CD8-positive, alpha-beta memory T cell (primary cell): ENCODE measurements at regions not wholly inside any gene's neighbourhood (a gene's known extent, or its start where the extent isn't known, plus 50 kb on each side); places are given as distances from the start of the nearest gene placed in this dataset.
"Not testable (repeated sequence)": the region's sequence is repeated elsewhere in the genome, so short reads cannot be mapped to it uniquely, and the experiment has no call there.

Source experiments
- CTCF ChIA-PET: fragments of 350-600 bp; sonication (Branson Sonifier 250); formaldehyde crosslinking; loops from one replicate; lab custom pipeline; 2021; ENCODE audit warnings: antibody characterized with exemption; lab: Charles Lee
- POLR2A ChIA-PET: fragments of 350-600 bp; sonication (Branson Sonifier 250); formaldehyde crosslinking; loops from one replicate; lab custom pipeline; 2021; ENCODE audit warnings: antibody characterized with exemption; lab: Charles Lee
- DNase-seq, 5 donors: peaks; one replicate each; pipeline versions ENCODE4 v3.0.0 to v3.0.0-alpha.2; 2020 to 2022; ENCODE audit warnings: mixed read lengths in 1 of 5
- H3K27ac ChIP-seq: one replicate; pipeline ENCODE4 v1.7.0; 2013; ENCODE audit warnings: low read depth, mild to moderate bottlenecking, low read length, moderate library complexity
- H3K27me3 ChIP-seq: 2 replicates; pipeline ENCODE4 v1.7.0; 2013; ENCODE audit warnings: low read length, mild to moderate bottlenecking; ENCODE audit not compliant: insufficient read depth, poor library complexity, severe bottlenecking
- H3K36me3 ChIP-seq: 2 replicates; pipeline ENCODE4 v1.7.0; 2013; ENCODE audit warnings: mild to moderate bottlenecking, low read length, moderate library complexity; ENCODE audit not compliant: insufficient read depth
- H3K4me1 ChIP-seq: 2 replicates; pipeline ENCODE4 v1.7.0; 2013; ENCODE audit warnings: mild to moderate bottlenecking, low read length, moderate library complexity; ENCODE audit not compliant: insufficient read depth
- H3K4me3 ChIP-seq: 2 replicates; pipeline ENCODE4 v1.7.0; 2013; ENCODE audit warnings: mild to moderate bottlenecking, low read length
- H3K9me3 ChIP-seq: 2 replicates; pipeline ENCODE4 v1.7.0; 2013; ENCODE audit warnings: mild to moderate bottlenecking, low read length
- H3K27ac Mint-ChIP-seq, 8 donors: one replicate each; pipeline ENCODE4 v1.8.0; 2020 to 2021; ENCODE audit warnings: mixed read lengths in 8 of 8, mild to moderate bottlenecking in 6 of 8, inconsistent platforms in 3 of 8, moderate library complexity in 3 of 8
- H3K27me3 Mint-ChIP-seq, 2 donors: one replicate each; pipeline ENCODE4 v1.8.0; 2020 to 2021; ENCODE audit warnings: mixed read lengths in 2 of 2, mild to moderate bottlenecking in 1 of 2, moderate library complexity in 1 of 2
- H3K36me3 Mint-ChIP-seq, 3 donors: one replicate each; pipeline ENCODE4 v1.8.0; 2020 to 2021; ENCODE audit warnings: mixed read lengths in 3 of 3, inconsistent platforms in 1 of 3, mild to moderate bottlenecking in 1 of 3
- H3K4me1 Mint-ChIP-seq, 3 donors: one replicate each; pipeline ENCODE4 v1.8.0; 2020 to 2021; ENCODE audit warnings: mixed read lengths in 3 of 3, inconsistent platforms in 1 of 3, mild to moderate bottlenecking in 1 of 3
- H3K4me3 Mint-ChIP-seq, 7 donors: one replicate each; pipeline ENCODE4 v1.8.0; 2020 to 2021; ENCODE audit warnings: mixed read lengths in 7 of 7, mild to moderate bottlenecking in 6 of 7, moderate library complexity in 4 of 7, inconsistent platforms in 2 of 7
- H3K9me3 Mint-ChIP-seq, 5 donors: one replicate each; pipeline ENCODE4 v1.8.0; 2020 to 2022; ENCODE audit warnings: mixed read lengths in 5 of 5, mild to moderate bottlenecking in 3 of 5, moderate library complexity in 2 of 5, inconsistent platforms in 1 of 5

- CTCF ChIA-PET, H3K9me3 ChIP-seq, H3K36me3 ChIP-seq, H3K4me1 Mint-ChIP-seq, H3K27me3 ChIP-seq, H3K36me3 Mint-ChIP-seq, DNase-seq, H3K4me1 ChIP-seq, H3K4me3 Mint-ChIP-seq, H3K27ac ChIP-seq, H3K4me3 ChIP-seq, H3K27ac Mint-ChIP-seq, POLR2A ChIA-PET: not testable (repeated sequence)
- peaks cover 0 to 10% (median 0%) of the 10 kb centered on the region in 5 donors for H3K9me3 Mint-ChIP-seq
- peaks cover 10 to 49% of the 10 kb centered on the region in 2 donors for H3K27me3 Mint-ChIP-seq
These were observed 97.7 kb downstream of the TSN start for GRCh38 chr2:121853149-121853548.

DNA sequence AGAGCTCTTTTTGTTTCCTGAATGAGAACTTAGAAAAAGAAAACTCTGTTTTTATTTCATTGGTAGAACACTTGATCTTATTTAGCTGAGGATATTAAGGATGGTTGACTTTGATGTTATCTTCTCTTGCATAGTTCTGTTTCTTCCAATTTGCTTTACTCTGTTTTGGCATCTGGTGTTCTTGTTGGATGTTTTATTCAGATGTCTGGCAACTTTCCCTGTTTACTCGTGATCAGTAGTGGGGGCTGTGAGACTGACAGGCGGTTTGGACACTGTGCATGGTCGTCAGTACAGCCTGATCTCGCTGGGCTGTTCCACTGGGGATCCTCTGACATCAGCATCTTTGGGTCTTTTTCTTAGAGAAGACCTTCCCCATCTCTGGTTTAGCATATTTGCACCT lies 100.1 kb downstream of the TSN start:
- Mint-ChIP-seq H3K4me3 (no peak overlapping the region), H3K36me3 (no peaks in the 10 kb centered on the region)
- H3K27ac ChIP-seq: no peak overlapping the region

GRCh38 chr2:121856360-121856759 lies 100.9 kb downstream of the TSN start:
- ChIA-PET POLR2A (no interaction called here), CTCF (no interaction called here)
- H3K27me3 ChIP-seq: no peaks in the 10 kb centered on the region
- peak overlapping the region in 1 of 8 donors; percentile 38 for H3K27ac Mint-ChIP-seq
- no peak for DNase-seq
- H3K27ac ChIP-seq: no peak overlapping the region
- H3K4me3 Mint-ChIP-seq: no peak overlapping the region
- H3K4me3 ChIP-seq: no peak overlapping the region
- H3K9me3 Mint-ChIP-seq: peaks cover 0 to 12% (median 2%) of the 10 kb centered on the region in 5 donors
- no peaks in the 10 kb centered on the region for H3K9me3 ChIP-seq
- no peaks in the 10 kb centered on the region for H3K4me1 ChIP-seq
- no peaks in the 10 kb centered on the region for H3K4me1 Mint-ChIP-seq
- no peaks in the 10 kb centered on the region for H3K36me3 Mint-ChIP-seq
- H3K36me3 ChIP-seq: no peaks in the 10 kb centered on the region
- H3K27me3 Mint-ChIP-seq: peaks cover 20 to 63% of the 10 kb centered on the region in 2 donors

More for the DNA sequence above, 100.1 kb downstream of the TSN start:
- no peak for DNase-seq
- ChIA-PET POLR2A (no interaction called here), CTCF (no interaction called here)
- Histone ChIP-seq H3K36me3 (no peaks in the 10 kb centered on the region), H3K4me3 (no peak overlapping the region), H3K9me3 (no peaks in the 10 kb centered on the region), H3K4me1 (no peaks in the 10 kb centered on the region), H3K27me3 (no peaks in the 10 kb centered on the region)
- H3K27ac Mint-ChIP-seq: no peak overlapping the region
- peaks cover 11 to 58% of the 10 kb centered on the region in 2 donors for H3K27me3 Mint-ChIP-seq
- peaks cover 0 to 12% (median 0%) of the 10 kb centered on the region in 5 donors for H3K9me3 Mint-ChIP-seq
- H3K4me1 Mint-ChIP-seq: no peaks in the 10 kb centered on the region

GRCh38 chr2:121858369-121858768 lies 102.9 kb downstream of the TSN start:
- H3K4me3 ChIP-seq: no peak overlapping the region
- POLR2A ChIA-PET: no interaction called here
- H3K4me1 ChIP-seq: no peaks in the 10 kb centered on the region
- Mint-ChIP-seq H3K9me3 (peaks cover 3 to 18% (median 6%) of the 10 kb centered on the region in 5 donors), H3K36me3 (no peaks in the 10 kb centered on the region), H3K4me1 (no peaks in the 10 kb centered on the region), H3K27ac (no peak overlapping the region), H3K4me3 (no peak overlapping the region), H3K27me3 (peaks cover 30 to 67% of the 10 kb centered on the region in 2 donors)
- CTCF ChIA-PET: no interaction called here
- H3K27me3 ChIP-seq: no peaks in the 10 kb centered on the region
- DNase-seq: no peak
- H3K9me3 ChIP-seq: no peaks in the 10 kb centered on the region
- no peaks in the 10 kb centered on the region for H3K36me3 ChIP-seq
- H3K27ac ChIP-seq: no peak overlapping the region

DNA sequence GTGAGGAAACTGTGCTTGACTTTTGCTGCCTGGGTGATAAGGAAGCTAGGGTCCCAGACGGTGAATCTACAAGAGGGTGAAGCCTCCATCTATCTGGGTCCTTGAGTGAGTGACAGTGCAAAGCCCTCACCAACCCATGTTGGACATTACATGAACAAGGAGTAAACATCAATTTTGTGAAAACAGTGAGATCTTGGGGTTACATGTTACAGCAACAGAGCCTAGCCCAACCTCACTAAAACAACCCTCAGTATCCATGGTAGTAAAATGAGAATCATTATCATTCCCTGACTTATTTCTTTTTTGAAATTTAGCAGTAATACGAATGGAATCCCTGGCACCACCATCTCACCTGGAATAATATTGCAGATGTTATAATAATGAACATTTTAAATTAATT lies 103.4 kb downstream of the TSN start:
- CTCF ChIA-PET: no interaction called here
- no peak overlapping the region for H3K27ac Mint-ChIP-seq
- no peak overlapping the region for H3K4me3 Mint-ChIP-seq
- peaks cover 31 to 70% of the 10 kb centered on the region in 2 donors for H3K27me3 Mint-ChIP-seq
- Histone ChIP-seq H3K4me3 (no peak overlapping the region), H3K4me1 (no peaks in the 10 kb centered on the region), H3K27me3 (no peaks in the 10 kb centered on the region), H3K9me3 (no peaks in the 10 kb centered on the region), H3K27ac (no peak overlapping the region), H3K36me3 (no peaks in the 10 kb centered on the region)
- H3K4me1 Mint-ChIP-seq: no peaks in the 10 kb centered on the region
- POLR2A ChIA-PET: no interaction called here
- no peak for DNase-seq
- no peaks in the 10 kb centered on the region for H3K36me3 Mint-ChIP-seq
- H3K9me3 Mint-ChIP-seq: peaks cover 3 to 19% (median 7%) of the 10 kb centered on the region in 5 donors

- Mint-ChIP-seq H3K36me3 (no peaks in the 10 kb centered on the region), H3K27me3 (peaks cover 30 to 71% of the 10 kb centered on the region in 2 donors), H3K27ac (no peak overlapping the region), H3K9me3 (peaks cover 5 to 15% (median 8%) of the 10 kb centered on the region in 5 donors), H3K4me3 (no peak overlapping the region), H3K4me1 (no peaks in the 10 kb centered on the region)
- H3K9me3 ChIP-seq: no peaks in the 10 kb centered on the region
- no peak overlapping the region for H3K27ac ChIP-seq
- H3K4me1 ChIP-seq: no peaks in the 10 kb centered on the region
- no peaks in the 10 kb centered on the region for H3K36me3 ChIP-seq
- no peaks in the 10 kb centered on the region for H3K27me3 ChIP-seq
- no peak for DNase-seq
- ChIA-PET CTCF (no interaction called here), POLR2A (no interaction called here)
- no peak overlapping the region for H3K4me3 ChIP-seq
These were observed 104.7 kb downstream of the TSN start for GRCh38 chr2:121860033-121860757.

DNA sequence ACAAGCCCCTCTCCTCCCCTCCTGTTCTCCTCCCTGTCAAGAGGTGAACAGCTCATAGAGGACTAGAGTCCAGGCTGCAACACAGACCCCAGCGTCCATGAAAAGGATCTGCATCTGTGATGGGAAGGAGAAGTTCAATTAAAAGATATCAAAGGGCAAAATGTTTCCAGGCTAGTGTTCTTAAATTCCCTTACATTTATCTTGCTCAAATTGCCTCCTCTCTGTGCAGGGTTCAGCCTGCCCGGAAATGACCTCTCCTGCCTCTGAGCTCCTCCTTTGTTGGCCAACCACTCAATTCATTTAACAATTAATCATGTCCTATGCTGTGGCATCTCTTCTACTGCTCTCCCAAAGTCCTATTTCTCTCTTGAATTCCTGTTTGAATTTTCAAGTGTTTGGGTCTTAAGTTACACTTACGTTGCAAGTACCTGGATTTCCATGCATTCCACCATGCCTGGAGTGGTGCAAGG lies 105.3 kb downstream of the TSN start:
- H3K9me3 Mint-ChIP-seq: peaks cover 5 to 11% (median 9%) of the 10 kb centered on the region in 5 donors
- H3K36me3 ChIP-seq: no peaks in the 10 kb centered on the region
- no peaks in the 10 kb centered on the region for H3K9me3 ChIP-seq
- no peak overlapping the region for H3K4me3 Mint-ChIP-seq
- no peaks in the 10 kb centered on the region for H3K36me3 Mint-ChIP-seq
- H3K4me3 ChIP-seq: no peak overlapping the region
- no peaks in the 10 kb centered on the region for H3K4me1 Mint-ChIP-seq
- H3K27ac ChIP-seq: no peak overlapping the region
- POLR2A ChIA-PET: no interaction called here
- no peak overlapping the region for H3K27ac Mint-ChIP-seq
- CTCF ChIA-PET: no interaction called here
- no peaks in the 10 kb centered on the region for H3K4me1 ChIP-seq
- no peaks in the 10 kb centered on the region for H3K27me3 ChIP-seq
- no peak for DNase-seq
- H3K27me3 Mint-ChIP-seq: peaks cover 29 to 66% of the 10 kb centered on the region in 2 donors

DNA sequence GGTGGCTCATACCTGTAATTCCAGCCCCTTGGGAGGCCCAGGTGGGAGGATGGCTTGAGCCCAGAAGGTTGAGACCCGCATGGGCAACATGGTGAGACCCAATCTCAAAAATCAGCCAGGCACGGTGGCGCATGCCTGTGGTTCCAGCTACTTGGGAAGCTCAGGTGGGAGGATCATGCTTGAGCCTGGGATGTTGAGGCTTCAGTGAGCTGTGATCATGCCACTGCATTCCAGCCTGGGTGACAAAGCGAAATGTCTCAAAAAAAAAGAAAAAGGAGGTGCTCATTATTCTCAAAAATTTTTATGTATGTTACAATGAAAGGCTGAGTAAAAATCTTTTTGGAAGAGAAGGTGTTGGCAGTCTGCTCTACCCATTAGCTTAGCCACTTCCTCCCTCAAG lies 106.8 kb downstream of the TSN start:
- peaks cover 29 to 60% of the 10 kb centered on the region in 2 donors for H3K27me3 Mint-ChIP-seq
- Histone ChIP-seq H3K27ac (no peak overlapping the region), H3K36me3 (no peaks in the 10 kb centered on the region), H3K9me3 (no peaks in the 10 kb centered on the region), H3K27me3 (no peaks in the 10 kb centered on the region), H3K4me3 (no peak overlapping the region), H3K4me1 (no peaks in the 10 kb centered on the region)
- no peak for DNase-seq
- no peaks in the 10 kb centered on the region for H3K4me1 Mint-ChIP-seq
- H3K27ac Mint-ChIP-seq: no peak overlapping the region
- POLR2A ChIA-PET: no interaction called here
- CTCF ChIA-PET: no interaction called here
- H3K36me3 Mint-ChIP-seq: no peaks in the 10 kb centered on the region
- H3K4me3 Mint-ChIP-seq: no peak overlapping the region
- peaks cover 5 to 9% (median 9%) of the 10 kb centered on the region in 5 donors for H3K9me3 Mint-ChIP-seq
